ENCODE measurements at regions not wholly inside any gene's neighbourhood (a gene's known extent, or its start where the extent isn't known, plus 50 kb on each side); places are given as distances from the start of the nearest gene placed in this dataset.

DNA sequence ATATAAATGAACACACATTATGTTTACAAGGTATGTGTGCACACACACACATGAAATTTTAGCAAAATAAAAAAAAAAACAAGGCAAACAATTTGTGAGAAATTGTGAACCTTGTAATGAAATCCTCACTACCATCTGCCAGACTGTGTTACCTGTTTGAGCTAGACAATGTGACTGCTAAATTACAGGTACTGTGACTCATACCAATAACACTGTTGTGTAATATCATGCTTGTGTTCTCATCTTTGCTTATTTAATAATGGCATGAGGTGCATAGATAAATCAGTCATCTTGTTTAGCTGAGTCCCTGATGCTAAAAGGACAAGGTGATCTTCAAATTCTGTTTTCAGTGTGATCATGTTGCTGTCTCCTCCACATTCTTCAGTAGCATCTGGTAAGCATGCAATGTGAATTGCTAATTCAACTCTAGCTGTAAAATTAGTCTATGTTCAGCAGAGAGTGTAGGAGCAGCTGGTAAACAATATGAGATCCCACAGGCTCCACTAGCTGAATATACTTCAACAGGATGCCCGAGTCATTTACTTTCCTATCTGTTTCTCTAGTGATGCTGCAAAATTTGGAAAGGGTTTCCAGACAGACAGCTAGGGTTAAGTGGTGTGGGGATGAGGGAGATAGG, 966.3 kb upstream of the C9orf72 start:
- H3K27ac ChIP-seq (replicated peaks), result no peak overlapping the region
- H3K4me3 ChIP-seq, result no peak overlapping the region
- DNase-seq, result no peak
- H3K4me1 ChIP-seq, result no peaks in the 10 kb centered on the region
- H3K27me3 ChIP-seq (ENCODE audit: low read depth), result no peaks in the 10 kb centered on the region
- no peaks in the 10 kb centered on the region for H3K36me3 ChIP-seq
- no peaks in the 10 kb centered on the region for H3K9me3 ChIP-seq (replicated peaks)
- intact Hi-C loops (cut with micrococcal nuclease), result no loop called here
- TF ChIP-seq, protein P1, sequence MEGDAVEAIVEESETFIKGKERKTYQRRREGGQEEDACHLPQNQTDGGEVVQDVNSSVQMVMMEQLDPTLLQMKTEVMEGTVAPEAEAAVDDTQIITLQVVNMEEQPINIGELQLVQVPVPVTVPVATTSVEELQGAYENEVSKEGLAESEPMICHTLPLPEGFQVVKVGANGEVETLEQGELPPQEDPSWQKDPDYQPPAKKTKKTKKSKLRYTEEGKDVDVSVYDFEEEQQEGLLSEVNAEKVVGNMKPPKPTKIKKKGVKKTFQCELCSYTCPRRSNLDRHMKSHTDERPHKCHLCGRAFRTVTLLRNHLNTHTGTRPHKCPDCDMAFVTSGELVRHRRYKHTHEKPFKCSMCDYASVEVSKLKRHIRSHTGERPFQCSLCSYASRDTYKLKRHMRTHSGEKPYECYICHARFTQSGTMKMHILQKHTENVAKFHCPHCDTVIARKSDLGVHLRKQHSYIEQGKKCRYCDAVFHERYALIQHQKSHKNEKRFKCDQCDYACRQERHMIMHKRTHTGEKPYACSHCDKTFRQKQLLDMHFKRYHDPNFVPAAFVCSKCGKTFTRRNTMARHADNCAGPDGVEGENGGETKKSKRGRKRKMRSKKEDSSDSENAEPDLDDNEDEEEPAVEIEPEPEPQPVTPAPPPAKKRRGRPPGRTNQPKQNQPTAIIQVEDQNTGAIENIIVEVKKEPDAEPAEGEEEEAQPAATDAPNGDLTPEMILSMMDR (IDR thresholded peaks at IDR 0.05; ENCODE audit: borderline replicate concordance), result no peak

DNA sequence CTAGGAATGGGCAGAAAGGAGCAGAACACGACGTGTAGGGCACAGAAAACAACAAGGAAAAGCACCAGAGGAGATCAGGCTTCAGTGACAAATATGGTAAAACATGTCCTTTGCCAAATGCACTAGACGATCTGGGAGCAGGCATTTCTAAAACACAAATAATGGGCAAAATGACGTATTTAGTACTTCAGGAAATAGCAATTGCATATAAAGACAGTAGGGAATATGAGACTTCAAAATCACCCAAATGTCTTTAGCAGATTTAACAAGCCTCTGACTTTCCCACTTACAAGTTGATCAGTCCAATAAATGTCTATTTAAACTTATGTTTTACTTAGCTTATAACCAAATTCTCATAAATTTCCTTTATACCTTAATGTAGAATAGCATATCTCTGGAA, 969.6 kb upstream of the C9orf72 start:
- no peaks in the 10 kb centered on the region for H3K36me3 ChIP-seq
- no peak for DNase-seq
- H3K27me3 ChIP-seq (ENCODE audit: low read depth), result no peaks in the 10 kb centered on the region
- intact Hi-C loops (cut with micrococcal nuclease), result no loop called here
- H3K4me1 ChIP-seq, result no peaks in the 10 kb centered on the region
- no peak overlapping the region for H3K27ac ChIP-seq (replicated peaks)
- H3K4me3 ChIP-seq, result no peak overlapping the region
- no peaks in the 10 kb centered on the region for H3K9me3 ChIP-seq (replicated peaks)
- TF ChIP-seq, protein P1 (IDR thresholded peaks at IDR 0.05; ENCODE audit: borderline replicate concordance), result no peak

DNA sequence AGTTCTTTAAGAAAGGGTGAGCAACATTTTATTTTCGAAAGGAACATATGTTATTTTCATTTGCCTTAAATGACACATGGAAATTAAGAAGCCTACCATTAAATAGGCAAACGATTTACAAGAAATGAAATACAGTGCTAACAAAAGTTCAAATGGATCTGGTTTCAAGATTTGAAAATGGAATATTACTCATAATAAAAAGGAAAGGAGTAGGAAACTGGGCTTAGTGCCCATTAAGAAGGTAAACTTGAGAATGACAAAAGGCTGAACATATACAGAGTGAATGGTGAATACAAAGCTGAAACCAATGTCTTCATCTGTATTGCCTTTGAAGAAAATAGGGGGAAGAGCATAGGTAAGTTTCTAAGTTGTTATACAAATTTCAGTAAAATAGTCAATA, 974.2 kb upstream of the C9orf72 start:
- no peak for DNase-seq
- peaks cover 34% of the 10 kb centered on the region for H3K9me3 ChIP-seq (replicated peaks)
- H3K27me3 ChIP-seq (ENCODE audit: low read depth), result no peaks in the 10 kb centered on the region
- no peaks in the 10 kb centered on the region for H3K4me1 ChIP-seq
- TF ChIP-seq, protein P1 (IDR thresholded peaks at IDR 0.05; ENCODE audit: borderline replicate concordance), result no peak
- H3K27ac ChIP-seq (replicated peaks), result no peak overlapping the region
- intact Hi-C loops (cut with micrococcal nuclease), result no loop called here
- H3K4me3 ChIP-seq, result no peak overlapping the region
- no peaks in the 10 kb centered on the region for H3K36me3 ChIP-seq

DNA sequence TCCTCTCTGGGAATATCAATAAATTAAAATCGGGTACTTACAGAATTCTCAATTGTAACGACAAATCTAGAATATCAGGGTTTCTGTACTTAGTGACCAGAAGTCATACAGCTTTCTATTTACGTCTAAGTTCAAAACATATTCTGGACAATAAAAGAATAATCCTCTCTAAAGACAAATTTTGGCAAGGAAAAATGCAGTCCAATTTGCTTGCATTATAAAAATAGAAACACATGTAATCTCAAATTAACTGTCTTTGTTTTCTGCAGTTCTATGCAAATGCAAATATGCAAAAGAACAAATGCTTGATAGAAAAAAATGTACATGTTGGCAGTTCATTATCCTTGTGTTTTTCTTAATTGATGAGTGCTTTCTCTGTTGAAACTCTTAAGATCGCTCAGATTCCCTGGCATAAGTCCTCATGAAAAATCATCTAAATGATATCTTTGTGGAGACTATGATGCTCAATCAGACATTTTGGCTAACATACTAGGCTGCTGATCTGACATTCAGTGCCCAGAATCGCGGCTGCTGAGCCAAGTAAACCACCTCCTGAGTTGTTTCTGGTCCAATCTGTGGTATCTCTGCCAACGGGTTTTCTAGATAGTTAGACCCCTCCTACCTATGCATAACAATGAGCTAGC, 990.1 kb upstream of the C9orf72 start:
- H3K4me1 ChIP-seq, result no peaks in the 10 kb centered on the region
- intact Hi-C loops (cut with micrococcal nuclease), result no loop called here
- DNase-seq, result no peak
- H3K36me3 ChIP-seq, result no peaks in the 10 kb centered on the region
- H3K9me3 ChIP-seq (replicated peaks), result peaks cover under 1% of the 10 kb centered on the region
- H3K4me3 ChIP-seq, result no peak overlapping the region
- no peak overlapping the region for H3K27ac ChIP-seq (replicated peaks)
- H3K27me3 ChIP-seq (ENCODE audit: low read depth), result no peaks in the 10 kb centered on the region
- TF ChIP-seq, protein P1 (IDR thresholded peaks at IDR 0.05; ENCODE audit: borderline replicate concordance), result no peak

DNA sequence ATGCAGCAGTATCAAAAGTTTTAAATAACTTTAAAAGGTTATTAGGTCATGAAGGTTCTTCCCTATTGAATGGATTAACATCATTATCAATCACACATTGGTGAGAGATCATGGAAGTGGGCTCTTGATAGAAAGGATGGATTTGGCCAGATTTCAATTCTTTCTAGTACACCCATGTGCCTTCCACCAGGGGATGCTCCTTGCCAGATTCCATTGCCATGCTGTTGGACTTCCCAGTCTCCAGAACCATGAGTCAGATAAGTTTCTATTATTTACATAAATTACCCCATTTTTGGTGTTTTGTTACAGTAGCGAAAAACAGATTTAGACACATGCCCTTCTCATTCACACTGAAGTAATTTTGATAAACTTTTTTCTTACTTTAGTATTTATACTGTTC, 1010.6 kb upstream of the C9orf72 start:
- DNase-seq, result no peak
- no peak overlapping the region for H3K4me3 ChIP-seq
- H3K4me1 ChIP-seq, result no peaks in the 10 kb centered on the region
- peaks cover 12% of the 10 kb centered on the region for H3K9me3 ChIP-seq (replicated peaks)
- H3K27ac ChIP-seq (replicated peaks), result no peak overlapping the region
- intact Hi-C loops (cut with micrococcal nuclease), result no loop called here
- no peaks in the 10 kb centered on the region for H3K27me3 ChIP-seq (ENCODE audit: low read depth)
- TF ChIP-seq, protein P1 (IDR thresholded peaks at IDR 0.05; ENCODE audit: borderline replicate concordance), result no peak
- no peaks in the 10 kb centered on the region for H3K36me3 ChIP-seq

Measured in left ventricle myocardium inferior (tissue), 1 donor.